Neuronal stem cell (in vitro differentiated cells): ENCODE measurements at regions not wholly inside any gene's neighbourhood (a gene's known extent, or its start where the extent isn't known, plus 50 kb on each side); places are given as distances from the start of the nearest gene placed in this dataset.

Source experiments
- DNase-seq: peaks from one replicate; pipeline ENCODE4 v3.0.0-alpha.2; 2013; ENCODE audit warnings: low spot score
- H2AFZ ChIP-seq: one replicate; pipeline ENCODE4 v1.6.1; 2013; ENCODE audit warnings: mild to moderate bottlenecking, low read length, inconsistent platforms
- H2AK5ac ChIP-seq: 2 replicates; pipeline ENCODE4 v1.6.1; 2013; ENCODE audit warnings: low read depth, mild to moderate bottlenecking, inconsistent platforms, low read length, moderate library complexity, mixed read lengths
- H2BK120ac ChIP-seq: 2 replicates; pipeline ENCODE4 v1.6.1; 2013; ENCODE audit warnings: low read depth, mild to moderate bottlenecking, inconsistent platforms, low read length, moderate library complexity, mixed read lengths
- H2BK12ac ChIP-seq: one replicate; pipeline ENCODE4 v1.6.1; 2013; ENCODE audit warnings: low read length, inconsistent platforms
- H2BK15ac ChIP-seq: 2 replicates; pipeline ENCODE4 v1.6.1; 2013; ENCODE audit warnings: mild to moderate bottlenecking, low read length, inconsistent platforms, mixed read lengths
- H2BK5ac ChIP-seq: one replicate; pipeline ENCODE4 v1.6.1; 2013; ENCODE audit warnings: inconsistent platforms, mild to moderate bottlenecking, low read length, moderate library complexity
- H3K14ac ChIP-seq: one replicate; pipeline ENCODE4 v1.6.1; 2013; ENCODE audit warnings: low read length, inconsistent platforms
- H3K18ac ChIP-seq: 2 replicates; pipeline ENCODE4 v1.6.1; 2013; ENCODE audit warnings: low read length, inconsistent platforms
- H3K23ac ChIP-seq: 2 replicates; pipeline ENCODE4 v1.6.1; 2013; ENCODE audit warnings: low read depth, mild to moderate bottlenecking, mixed read lengths, low read length, inconsistent platforms; ENCODE audit not compliant: poor library complexity
- H3K27ac ChIP-seq: replicated peaks from 3 replicates; pipeline ENCODE4 v1.5.1; 2013; ENCODE audit warnings: low read length, inconsistent platforms
- H3K27me3 ChIP-seq, 3 experiments: 2 replicates each; pipeline ENCODE4 v1.6.1; 2013; ENCODE audit warnings: low read length in 3 of 3, mild to moderate bottlenecking in 2 of 3, inconsistent platforms in 1 of 3, low read depth in 1 of 3, mixed read lengths in 1 of 3, moderate library complexity in 1 of 3; ENCODE audit not compliant: control insufficient read depth in 3 of 3, insufficient read depth in 3 of 3
- H3K36me3 ChIP-seq, 2 donors: replicated peaks in 1 of 2; 2 replicates each; pipeline ENCODE4 v1.6.1; 2013; ENCODE audit warnings: low read length in 2 of 2; ENCODE audit not compliant: control insufficient read depth in 2 of 2, insufficient read depth in 2 of 2
- H3K4ac ChIP-seq: 2 replicates; pipeline ENCODE4 v1.6.1; 2013; ENCODE audit warnings: inconsistent platforms, mild to moderate bottlenecking, low read length, moderate library complexity
- H3K4me1 ChIP-seq, 2 donors: 1 replicate in 1 of 2; 2 replicates in 1 of 2; pipeline ENCODE4 v1.6.1; 2013; ENCODE audit warnings: low read length in 2 of 2, low read depth in 1 of 2; ENCODE audit not compliant: control insufficient read depth in 2 of 2, insufficient read depth in 1 of 2
- H3K4me2 ChIP-seq: one replicate; pipeline ENCODE4 v1.6.1; 2013; ENCODE audit warnings: mild to moderate bottlenecking, low read length, inconsistent platforms; ENCODE audit not compliant: insufficient read depth, poor library complexity, severe bottlenecking
- H3K4me3 ChIP-seq, 2 donors: 2 replicates each; pipeline ENCODE4 v1.5.1; 2013; ENCODE audit warnings: low read length in 2 of 2, mild to moderate bottlenecking in 2 of 2, inconsistent platforms in 1 of 2, moderate library complexity in 1 of 2
- H3K79me1 ChIP-seq: one replicate; pipeline ENCODE4 v1.6.1; 2013; ENCODE audit warnings: low read depth, mild to moderate bottlenecking, inconsistent platforms, low read length, moderate library complexity
- H3K9ac ChIP-seq: one replicate; pipeline ENCODE4 v1.6.1; 2013; ENCODE audit warnings: mild to moderate bottlenecking, low read depth, low read length, inconsistent platforms; ENCODE audit not compliant: poor library complexity
- H3K9me3 ChIP-seq, 2 donors: replicated peaks in 1 of 2; 2 replicates each; pipeline versions ENCODE3 to v1.6.1; 2013; ENCODE audit warnings: low read length in 2 of 2, mild to moderate bottlenecking in 2 of 2, inconsistent platforms in 1 of 2, low read depth in 1 of 2, mixed read lengths in 1 of 2, moderate library complexity in 1 of 2; ENCODE audit not compliant: control insufficient read depth in 2 of 2, insufficient read depth in 1 of 2
- H4K8ac ChIP-seq: one replicate; pipeline ENCODE4 v1.6.1; 2013; ENCODE audit warnings: low read depth, mild to moderate bottlenecking, inconsistent platforms, low read length, moderate library complexity
- H4K91ac ChIP-seq: one replicate; pipeline ENCODE4 v1.6.1; 2013; ENCODE audit warnings: low read length, low read depth, mild to moderate bottlenecking, inconsistent platforms; ENCODE audit not compliant: poor library complexity
- WGBS, 2 donors: extraction: QIAGEN DNeasy Blood & Tissue Kit; methylation state at CpG; one replicate each; pipeline ENCODE4 v1.1.7; 2013; ENCODE audit warnings: missing lambda C conversion rate in 2 of 2, mixed read lengths in 1 of 2; ENCODE audit not compliant: insufficient read length in 2 of 2, insufficient replicate concordance in 1 of 2; ENCODE audit errors: extremely low coverage in 2 of 2; 5-methylcytosine and 5-hydroxymethylcytosine counted together

DNA sequence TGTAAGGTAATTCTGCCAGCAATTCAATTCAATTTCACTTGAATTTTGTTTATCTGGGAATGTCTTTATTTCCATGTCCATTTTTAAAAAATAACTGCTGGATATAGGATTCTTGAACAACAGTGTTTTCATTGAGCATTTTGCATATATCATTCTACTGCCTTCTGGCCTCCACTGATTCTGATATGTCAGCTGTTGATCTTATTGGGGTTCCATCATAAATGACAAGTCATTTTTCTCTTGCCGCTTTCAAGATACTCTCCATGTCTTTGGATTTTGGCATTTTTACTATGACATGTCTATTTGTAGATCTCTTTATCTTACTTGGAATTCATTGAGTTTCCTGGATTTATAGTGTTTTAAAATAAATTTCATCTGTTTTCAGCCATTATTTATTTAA lies 180.5 kb upstream of the LMNTD1 start:
- Histone ChIP-seq H3K14ac (no peak overlapping the region), H3K4ac (no peak overlapping the region), H2BK5ac (no peak overlapping the region), H3K79me1 (no peaks in the 10 kb centered on the region), H2BK15ac (no peak overlapping the region), H2AFZ (no peak overlapping the region), H3K27me3 (no peaks in the 10 kb centered on the region), H3K4me1 (peaks cover 0 to 2% of the 10 kb centered on the region in 2 donors), H3K27ac (no peak overlapping the region), H3K9me3 (peaks cover 0 to under 1% of the 10 kb centered on the region in 2 donors), H2BK120ac (no peak overlapping the region), H3K9ac (no peak overlapping the region), H4K8ac (no peak overlapping the region), H2BK12ac (no peak overlapping the region), H3K18ac (no peak overlapping the region), H3K23ac (no peak overlapping the region), H3K36me3 (no peaks in the 10 kb centered on the region), H3K4me3 (no peak overlapping the region), H2AK5ac (no peak overlapping the region), H4K91ac (no peak overlapping the region), H3K4me2 (no peak overlapping the region)
- no peak for DNase-seq
- WGBS, 2 donors, result no CpG with 5 or more reads among the region's 1 CpG

- H4K8ac ChIP-seq, result no peak overlapping the region
- no peak overlapping the region for H3K18ac ChIP-seq
- H3K23ac ChIP-seq, result no peak overlapping the region
- H3K4me1 ChIP-seq, result peaks cover 0 to 2% of the 10 kb centered on the region in 2 donors
- H2BK15ac ChIP-seq, result no peak overlapping the region
- H2BK12ac ChIP-seq, result no peak overlapping the region
- H3K9me3 ChIP-seq, result peaks cover 0 to 3% of the 10 kb centered on the region in 2 donors
- H3K27ac ChIP-seq, result no peak overlapping the region
- no CpG with 5 or more reads among the region's 1 CpG for WGBS, 2 donors
- no peak overlapping the region for H3K4me3 ChIP-seq
- no peaks in the 10 kb centered on the region for H3K36me3 ChIP-seq
- no peak overlapping the region for H4K91ac ChIP-seq
- no peak for DNase-seq
- H3K27me3 ChIP-seq, result no peaks in the 10 kb centered on the region
- no peak overlapping the region for H2AFZ ChIP-seq
- H2BK5ac ChIP-seq, result no peak overlapping the region
- no peak overlapping the region for H3K9ac ChIP-seq
- H2AK5ac ChIP-seq, result no peak overlapping the region
- H3K4me2 ChIP-seq, result no peak overlapping the region
- H3K79me1 ChIP-seq, result no peaks in the 10 kb centered on the region
- no peak overlapping the region for H3K14ac ChIP-seq
- H3K4ac ChIP-seq, result no peak overlapping the region
- no peak overlapping the region for H2BK120ac ChIP-seq
Measured at GRCh38 chr12:25734529-25735180, 181.6 kb upstream of the LMNTD1 start.

DNA sequence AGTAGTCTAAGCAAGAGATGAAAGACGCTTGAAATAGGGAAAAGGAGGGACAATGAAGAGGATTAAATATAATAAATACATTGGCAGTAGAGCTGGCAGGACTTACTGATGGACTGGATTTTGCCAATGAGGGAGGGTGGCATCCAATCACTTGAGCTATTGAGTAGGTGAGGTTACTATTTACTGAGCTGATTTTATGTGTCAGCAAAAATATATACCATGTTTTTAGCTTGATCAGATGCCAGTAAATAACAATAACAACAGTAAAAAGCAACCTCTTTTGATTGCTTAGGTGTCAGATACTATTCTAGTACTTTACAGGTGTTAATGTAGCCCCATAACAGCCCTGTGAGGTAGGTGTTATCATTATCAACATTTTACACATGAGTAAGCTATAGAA lies 187.5 kb upstream of the LMNTD1 start:
- Histone ChIP-seq H3K23ac (no peak overlapping the region), H3K79me1 (no peaks in the 10 kb centered on the region), H4K91ac (no peak overlapping the region), H3K27me3 (no peaks in the 10 kb centered on the region), H2AK5ac (no peak overlapping the region), H3K4me2 (no peak overlapping the region), H4K8ac (no peak overlapping the region), H2AFZ (no peak overlapping the region), H3K18ac (no peak overlapping the region), H3K27ac (no peak overlapping the region), H3K9me3 (peaks cover 0 to 3% of the 10 kb centered on the region in 2 donors), H3K4me1 (peaks cover 0 to 4% of the 10 kb centered on the region in 2 donors), H2BK15ac (no peak overlapping the region), H3K36me3 (no peaks in the 10 kb centered on the region), H3K4me3 (no peak overlapping the region), H3K14ac (no peak overlapping the region), H2BK5ac (no peak overlapping the region), H2BK120ac (no peak overlapping the region), H3K9ac (no peak overlapping the region), H2BK12ac (no peak overlapping the region), H3K4ac (no peak overlapping the region)
- no CpG with 5 or more reads among the region's 1 CpG for whole genome bisulfite sequencing, 2 donors
- no peak for DNase-seq

DNA sequence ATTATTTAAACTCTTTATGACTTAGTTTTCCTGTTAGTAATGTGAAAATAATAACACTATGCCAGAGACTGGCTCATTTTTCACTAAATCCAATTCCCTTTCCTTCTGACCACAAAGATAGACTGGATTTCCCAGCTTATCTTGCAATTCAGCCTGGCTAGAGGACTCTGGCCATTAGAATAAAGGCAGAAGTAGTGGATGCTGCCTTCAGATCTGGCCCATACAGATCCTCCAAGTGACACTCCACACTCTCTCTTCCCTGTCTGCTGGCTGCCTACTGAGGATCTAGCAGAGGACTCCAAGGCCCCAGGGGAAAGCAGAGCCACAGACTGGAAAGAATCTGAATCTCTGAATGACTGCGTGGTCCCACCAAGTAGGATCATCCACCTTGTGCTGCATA lies 188.8 kb upstream of the LMNTD1 start:
- WGBS, 2 donors, result no CpG with 5 or more reads among the region's 1 CpG
- H3K9me3 ChIP-seq, result peaks cover 0 to 3% of the 10 kb centered on the region in 2 donors

More for the DNA sequence above, 188.8 kb upstream of the LMNTD1 start:
- Histone ChIP-seq H2AK5ac (no peak overlapping the region), H3K14ac (no peak overlapping the region), H4K8ac (no peak overlapping the region), H3K27ac (no peak overlapping the region), H4K91ac (no peak overlapping the region), H2BK120ac (no peak overlapping the region), H3K9ac (no peak overlapping the region), H3K79me1 (no peaks in the 10 kb centered on the region), H3K23ac (no peak overlapping the region), H2BK15ac (no peak overlapping the region), H3K27me3 (no peaks in the 10 kb centered on the region), H2AFZ (no peak overlapping the region), H2BK12ac (no peak overlapping the region), H3K4me3 (no peak overlapping the region), H3K4ac (no peak overlapping the region), H3K4me1 (peaks cover 0 to 4% of the 10 kb centered on the region in 2 donors), H3K36me3 (no peaks in the 10 kb centered on the region), H2BK5ac (no peak overlapping the region), H3K18ac (no peak overlapping the region), H3K4me2 (no peak overlapping the region)
- DNase-seq, result no peak
